Astrocyte of the cerebellum (primary cell): ENCODE measurements at regions not wholly inside any gene's neighbourhood (a gene's known extent, or its start where the extent isn't known, plus 50 kb on each side); places are given as distances from the start of the nearest gene placed in this dataset.

Source experiments
- DNase-seq: peaks from one replicate; pipeline ENCODE4 v3.0.0-alpha.2; 2011; ENCODE audit warnings: low read depth
- H3K4me3 ChIP-seq: 2 replicates; pipeline ENCODE4 v1.5.1; 2011; ENCODE audit warnings: mild to moderate bottlenecking, low read depth, low read length, moderate library complexity
- in situ Hi-C: cut with HindIII; loops from 2 replicates; pipeline ENCODE4 v1.10.0; 2017; ENCODE audit warnings: low sequenced_read_pairs
- TF ChIP-seq, protein P1 (sequence below): IDR thresholded peaks from 2 replicates; pipeline ENCODE4 v1.5.1; 2012; ENCODE audit warnings: low read length, low read depth, moderate library complexity, mild to moderate bottlenecking; ENCODE audit errors: missing control alignments

DNA sequence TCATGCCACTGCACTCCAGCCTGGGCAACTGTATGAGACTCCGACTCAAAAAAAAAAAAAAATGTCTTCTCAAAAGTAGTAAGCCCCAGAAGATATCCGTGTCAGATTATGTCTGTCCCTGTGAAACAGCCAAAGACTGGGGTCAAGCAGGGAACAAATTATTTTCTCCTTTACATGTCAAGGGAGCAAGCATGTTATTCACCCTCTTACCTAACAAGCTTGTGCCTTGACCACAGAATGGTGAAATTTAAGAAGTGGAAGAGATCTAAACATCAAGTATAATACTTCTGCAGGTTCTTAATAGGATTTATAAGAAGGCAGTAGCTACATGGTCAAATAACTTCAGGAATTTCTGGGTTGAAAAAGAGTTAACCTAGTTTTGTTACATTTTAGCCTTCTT, 187.9 kb downstream of the ZNF365 start:
- no peak for DNase-seq
- H3K4me3 ChIP-seq: no peak overlapping the region
- in situ Hi-C loops: no loop called here
- TF ChIP-seq, protein P1, sequence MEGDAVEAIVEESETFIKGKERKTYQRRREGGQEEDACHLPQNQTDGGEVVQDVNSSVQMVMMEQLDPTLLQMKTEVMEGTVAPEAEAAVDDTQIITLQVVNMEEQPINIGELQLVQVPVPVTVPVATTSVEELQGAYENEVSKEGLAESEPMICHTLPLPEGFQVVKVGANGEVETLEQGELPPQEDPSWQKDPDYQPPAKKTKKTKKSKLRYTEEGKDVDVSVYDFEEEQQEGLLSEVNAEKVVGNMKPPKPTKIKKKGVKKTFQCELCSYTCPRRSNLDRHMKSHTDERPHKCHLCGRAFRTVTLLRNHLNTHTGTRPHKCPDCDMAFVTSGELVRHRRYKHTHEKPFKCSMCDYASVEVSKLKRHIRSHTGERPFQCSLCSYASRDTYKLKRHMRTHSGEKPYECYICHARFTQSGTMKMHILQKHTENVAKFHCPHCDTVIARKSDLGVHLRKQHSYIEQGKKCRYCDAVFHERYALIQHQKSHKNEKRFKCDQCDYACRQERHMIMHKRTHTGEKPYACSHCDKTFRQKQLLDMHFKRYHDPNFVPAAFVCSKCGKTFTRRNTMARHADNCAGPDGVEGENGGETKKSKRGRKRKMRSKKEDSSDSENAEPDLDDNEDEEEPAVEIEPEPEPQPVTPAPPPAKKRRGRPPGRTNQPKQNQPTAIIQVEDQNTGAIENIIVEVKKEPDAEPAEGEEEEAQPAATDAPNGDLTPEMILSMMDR: no peak

DNA sequence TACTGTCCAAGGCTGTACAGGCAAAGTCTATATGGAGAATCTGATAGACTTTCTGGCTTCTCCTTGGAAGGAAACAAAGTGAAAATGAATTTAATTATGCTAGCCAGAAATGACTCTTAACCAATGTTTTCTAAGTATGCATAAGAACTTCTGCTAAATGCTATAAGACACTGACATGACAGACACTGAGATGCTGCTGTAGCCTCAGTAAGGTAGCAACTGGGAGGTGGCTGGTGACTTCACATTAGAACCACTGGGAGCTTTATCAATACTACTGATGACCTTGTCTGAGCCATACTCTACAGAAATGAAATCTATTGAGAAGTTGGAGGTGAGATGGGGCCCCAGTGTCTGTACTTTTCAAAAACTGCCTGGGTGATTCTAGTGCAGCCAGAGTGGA, 188.6 kb downstream of the ZNF365 start:
- TF ChIP-seq, protein P1: no peak
- H3K4me3 ChIP-seq: no peak overlapping the region
- DNase-seq: no peak
- in situ Hi-C loops: no loop called here

DNA sequence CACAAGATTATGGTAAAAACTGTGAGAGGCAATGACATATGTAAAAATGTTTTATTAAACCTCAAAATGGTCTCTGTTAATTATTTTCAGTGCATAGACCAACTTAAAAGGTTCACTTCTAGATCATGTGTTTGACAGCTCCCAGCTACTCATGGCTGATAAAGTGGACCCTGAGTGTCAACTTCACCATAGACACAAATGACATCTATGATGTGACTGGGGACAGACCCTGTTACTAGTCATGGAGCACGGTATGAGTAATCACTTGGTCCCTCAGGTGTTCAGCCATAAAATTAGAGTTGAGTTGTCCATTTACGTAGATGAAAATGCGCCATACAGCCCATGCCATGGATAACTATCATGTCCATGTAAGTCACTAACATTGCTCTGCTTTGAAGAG, 199.8 kb downstream of the ZNF365 start:
- TF ChIP-seq, protein P1: no peak
- no peak for DNase-seq
- in situ Hi-C loops: no loop called here
- no peak overlapping the region for H3K4me3 ChIP-seq

DNA sequence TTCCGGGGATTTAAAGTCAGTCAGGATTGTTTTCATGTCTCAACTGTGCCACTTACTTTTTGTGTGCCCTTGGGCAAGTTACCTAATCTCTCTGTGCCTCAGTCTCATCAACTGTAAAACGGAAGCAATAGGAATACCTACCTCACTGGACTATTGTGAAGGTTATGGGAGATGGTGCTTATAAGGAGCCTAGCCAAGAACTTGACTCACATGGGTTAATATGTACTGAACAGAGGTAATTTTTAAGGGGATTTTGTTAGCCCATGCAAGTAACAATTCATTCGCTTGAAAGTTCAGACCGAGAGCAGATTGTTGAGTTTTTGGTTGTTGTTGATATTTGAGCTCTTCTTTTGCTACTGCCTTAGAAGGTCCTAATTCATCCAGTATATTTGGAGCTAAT, 202.9 kb downstream of the ZNF365 start:
- in situ Hi-C loops: no loop called here

DNA sequence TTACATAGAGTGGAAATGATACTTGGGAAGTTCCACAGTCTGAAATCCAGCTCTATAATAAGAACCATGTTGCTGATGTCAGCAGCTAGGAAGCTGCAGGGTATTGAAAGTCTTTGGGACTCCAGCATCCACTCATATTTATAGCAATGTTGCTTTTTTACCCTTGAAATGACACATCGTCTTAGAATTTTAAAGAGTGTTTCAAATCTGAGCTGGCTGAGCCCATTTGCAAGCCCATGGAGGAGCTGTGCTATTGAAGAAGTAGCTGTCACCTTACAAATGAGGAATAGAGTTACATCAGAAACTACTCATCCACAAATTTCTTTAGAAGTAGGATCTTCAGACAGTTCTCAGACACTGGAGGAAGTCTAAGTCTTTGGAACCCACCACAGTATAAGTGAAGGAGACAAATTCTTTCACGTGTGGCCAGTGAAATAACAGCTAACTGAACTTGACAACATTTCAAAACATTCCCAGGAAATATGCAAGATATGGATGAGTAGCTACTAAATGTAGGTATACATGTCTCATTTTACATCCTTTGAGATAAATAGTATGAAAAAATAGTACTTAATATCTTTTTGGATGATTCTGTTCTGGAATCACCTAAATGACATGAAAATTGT, 203.6 kb downstream of the ZNF365 start:
- no peak for DNase-seq
- TF ChIP-seq, protein P1: no peak
- H3K4me3 ChIP-seq: no peak overlapping the region
- in situ Hi-C loops: no loop called here

More for the DNA sequence above, 202.9 kb downstream of the ZNF365 start:
- H3K4me3 ChIP-seq: no peak overlapping the region
- DNase-seq: no peak
- TF ChIP-seq, protein P1: no peak

DNA sequence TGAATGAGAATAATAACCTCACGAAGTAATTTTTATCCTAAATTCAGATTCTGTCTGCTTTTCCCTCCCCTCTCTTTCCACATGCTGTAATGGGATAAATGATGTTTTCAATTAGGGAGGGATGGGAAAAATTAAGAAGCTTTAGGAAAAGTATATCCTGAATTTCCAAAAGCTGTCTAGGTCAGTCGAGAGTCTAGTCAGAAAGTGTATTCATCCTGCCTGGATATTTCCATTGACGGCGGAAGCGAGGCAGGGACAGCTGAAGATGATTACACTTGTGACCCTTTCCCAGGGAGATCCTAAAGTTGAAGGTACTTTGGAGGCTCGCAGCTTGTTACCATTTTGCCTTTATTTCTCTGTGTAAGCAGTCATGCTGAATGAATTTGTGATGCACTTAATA, 204.1 kb downstream of the ZNF365 start:
- in situ Hi-C loops: no loop called here
- H3K4me3 ChIP-seq: no peak overlapping the region
- TF ChIP-seq, protein P1: no peak
- DNase-seq: no peak

DNA sequence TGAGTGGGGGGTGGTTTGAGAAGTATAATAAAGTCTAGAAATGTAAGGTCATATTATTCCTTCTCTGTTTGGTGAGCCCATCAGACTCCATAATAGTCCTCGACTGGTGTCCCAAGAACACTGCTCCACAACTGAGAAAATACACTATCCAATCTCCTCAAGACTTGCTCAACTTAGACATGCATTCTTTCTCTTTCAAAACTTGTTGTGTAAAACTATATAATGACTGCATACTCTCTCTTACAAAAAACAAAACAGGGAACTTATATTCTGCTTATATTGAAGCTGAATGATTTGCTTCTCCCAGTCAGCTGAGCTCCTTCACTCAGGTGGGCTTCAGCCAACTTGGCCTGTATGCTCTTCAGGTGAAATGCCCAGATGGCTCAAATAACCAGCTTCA, 204.7 kb downstream of the ZNF365 start:
- in situ Hi-C loops: no loop called here

More for the DNA sequence above, 204.7 kb downstream of the ZNF365 start:
- TF ChIP-seq, protein P1: no peak
- no peak overlapping the region for H3K4me3 ChIP-seq
- no peak for DNase-seq
